ENCODE measurements at regions not wholly inside any gene's neighbourhood (a gene's known extent, or its start where the extent isn't known, plus 50 kb on each side); places are given as distances from the start of the nearest gene placed in this dataset.
A peak's percentile ranks its signal among the peaks of the same experiment; 100 is the strongest.

- DNase-seq (ENCODE audit: low spot score in 2 of 2): no peak
These were observed 2214.5 kb upstream of the TENM3 start for GRCh38 chr4:180028682-180029081.

GRCh38 chr4:180031330-180031729 is 2211.9 kb upstream of the TENM3 start:
- DNase-seq (ENCODE audit: low spot score in 2 of 2) (no peak), FAIRE-seq (no peak)

More at GRCh38 chr4:180028682-180029081, 2214.5 kb upstream of the TENM3 start:
- FAIRE-seq: no peak

GRCh38 chr4:180041576-180041975 is 2201.6 kb upstream of the TENM3 start:
- DNase-seq (ENCODE audit: low spot score in 2 of 2) (no peak), FAIRE-seq (no peak)

GRCh38 chr4:180052629-180053028 is 2190.6 kb upstream of the TENM3 start:
- FAIRE-seq (no peak), DNase-seq (ENCODE audit: low spot score in 2 of 2) (no peak)

- FAIRE-seq (no peak), DNase-seq (ENCODE audit: low spot score in 2 of 2) (no peak)
These were observed 2188.9 kb upstream of the TENM3 start for GRCh38 chr4:180054291-180054690.

GRCh38 chr4:180057299-180057721 is 2185.9 kb upstream of the TENM3 start:
- FAIRE-seq: no peak
- no peak for DNase-seq (ENCODE audit: low spot score in 2 of 2)

- DNase-seq (ENCODE audit: low spot score in 2 of 2): peak in 1 of 2 donors; percentile 18
These were observed 2185.1 kb upstream of the TENM3 start for GRCh38 chr4:180057891-180058671.

GRCh38 chr4:180058691-180059215 is 2184.4 kb upstream of the TENM3 start:
- FAIRE-seq: no peak
- peak; percentile 55 to 72 for DNase-seq (ENCODE audit: low spot score in 2 of 2)

More at GRCh38 chr4:180057891-180058671, 2185.1 kb upstream of the TENM3 start:
- no peak for FAIRE-seq

GRCh38 chr4:180059216-180059881 is 2183.9 kb upstream of the TENM3 start:
- peak; percentile 6 to 18 for DNase-seq (ENCODE audit: low spot score in 2 of 2)
- no peak for FAIRE-seq

GRCh38 chr4:180060159-180060889 is 2182.9 kb upstream of the TENM3 start:
- FAIRE-seq: no peak
- DNase-seq (ENCODE audit: low spot score in 2 of 2): peak; percentile 8 to 28

- no peak for FAIRE-seq
- DNase-seq (ENCODE audit: low spot score in 2 of 2): no peak
These were observed 2162.1 kb upstream of the TENM3 start for GRCh38 chr4:180081072-180081471.

GRCh38 chr4:180084561-180084960 is 2158.6 kb upstream of the TENM3 start:
- DNase-seq (ENCODE audit: low spot score in 2 of 2) (no peak), FAIRE-seq (no peak)

GRCh38 chr4:180086480-180087190 is 2156.6 kb upstream of the TENM3 start:
- FAIRE-seq (no peak), DNase-seq (ENCODE audit: low spot score in 2 of 2) (no peak)

GRCh38 chr4:180098586-180098985 is 2144.6 kb upstream of the TENM3 start:
- no peak for DNase-seq (ENCODE audit: low spot score in 2 of 2)
- no peak for FAIRE-seq

- FAIRE-seq (no peak), DNase-seq (ENCODE audit: low spot score in 2 of 2) (no peak)
These were observed 2143.2 kb upstream of the TENM3 start for GRCh38 chr4:180099957-180100356.

- FAIRE-seq: no peak
- no peak for DNase-seq (ENCODE audit: low spot score in 2 of 2)
These were observed 2142.5 kb upstream of the TENM3 start for GRCh38 chr4:180100433-180101344.

GRCh38 chr4:180101348-180102083 is 2141.7 kb upstream of the TENM3 start:
- DNase-seq (ENCODE audit: low spot score in 2 of 2): no peak
- no peak for FAIRE-seq

GRCh38 chr4:180103794-180104193 is 2139.4 kb upstream of the TENM3 start:
- peak; percentile 50 for FAIRE-seq
- no peak for DNase-seq (ENCODE audit: low spot score in 2 of 2)

GRCh38 chr4:180105362-180105761 is 2137.8 kb upstream of the TENM3 start:
- DNase-seq (ENCODE audit: low spot score in 2 of 2) (no peak), FAIRE-seq (no peak)
